ENCODE measurements at regions not wholly inside any gene's neighbourhood (a gene's known extent, or its start where the extent isn't known, plus 50 kb on each side); places are given as distances from the start of the nearest gene placed in this dataset.
A peak's percentile ranks its signal among the peaks of the same experiment; 100 is the strongest.

DNA sequence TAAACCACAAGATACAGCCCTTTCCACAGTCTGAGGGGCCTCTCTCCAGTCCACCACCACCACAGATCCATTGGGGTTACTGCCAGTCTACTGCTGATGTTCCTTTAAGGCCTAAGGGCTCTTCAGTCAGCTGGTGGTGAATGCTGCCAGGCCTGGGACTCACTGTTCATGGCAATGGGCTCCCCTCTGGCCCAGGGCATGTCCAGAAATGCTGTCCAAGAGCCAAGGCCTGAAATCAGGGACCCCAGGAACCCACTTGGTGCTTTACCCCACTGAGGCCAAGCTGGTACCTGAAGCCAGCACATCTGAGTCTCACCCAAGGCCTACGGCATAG lies 128.6 kb upstream of the CBLB start:
- Histone ChIP-seq H3K4me3 (ENCODE audit: low read length) (no peak overlapping the region), H3K9me3 (ENCODE audit: control insufficient read depth, low read length) (peaks cover 34% of the 10 kb centered on the region), H3K4me1 (ENCODE audit: control insufficient read depth, insufficient read depth, low read length) (no peaks in the 10 kb centered on the region), H3K36me3 (ENCODE audit: control insufficient read depth, insufficient read depth, low read length) (no peaks in the 10 kb centered on the region), H3K27me3 (ENCODE audit: control insufficient read depth, insufficient read depth, low read length, poor library complexity, severe bottlenecking) (no peaks in the 10 kb centered on the region), H3K9ac (ENCODE audit: extremely low read depth, low read length, poor library complexity, severe bottlenecking) (no peak overlapping the region), H3K27ac (ENCODE audit: low read depth, low read length) (no peak overlapping the region)
- Mint-ChIP-seq H3K9me3 (peaks cover 18% of the 10 kb centered on the region), H3K27me3 (ENCODE audit: insufficient read depth) (no peaks in the 10 kb centered on the region), H3K36me3 (ENCODE audit: low read depth) (no peaks in the 10 kb centered on the region), H3K4me1 (peaks cover 11% of the 10 kb centered on the region), H3K27ac (no peak overlapping the region), H3K4me3 (no peak overlapping the region)
- DNase-seq: no peak
- TF ChIP-seq, protein P1, sequence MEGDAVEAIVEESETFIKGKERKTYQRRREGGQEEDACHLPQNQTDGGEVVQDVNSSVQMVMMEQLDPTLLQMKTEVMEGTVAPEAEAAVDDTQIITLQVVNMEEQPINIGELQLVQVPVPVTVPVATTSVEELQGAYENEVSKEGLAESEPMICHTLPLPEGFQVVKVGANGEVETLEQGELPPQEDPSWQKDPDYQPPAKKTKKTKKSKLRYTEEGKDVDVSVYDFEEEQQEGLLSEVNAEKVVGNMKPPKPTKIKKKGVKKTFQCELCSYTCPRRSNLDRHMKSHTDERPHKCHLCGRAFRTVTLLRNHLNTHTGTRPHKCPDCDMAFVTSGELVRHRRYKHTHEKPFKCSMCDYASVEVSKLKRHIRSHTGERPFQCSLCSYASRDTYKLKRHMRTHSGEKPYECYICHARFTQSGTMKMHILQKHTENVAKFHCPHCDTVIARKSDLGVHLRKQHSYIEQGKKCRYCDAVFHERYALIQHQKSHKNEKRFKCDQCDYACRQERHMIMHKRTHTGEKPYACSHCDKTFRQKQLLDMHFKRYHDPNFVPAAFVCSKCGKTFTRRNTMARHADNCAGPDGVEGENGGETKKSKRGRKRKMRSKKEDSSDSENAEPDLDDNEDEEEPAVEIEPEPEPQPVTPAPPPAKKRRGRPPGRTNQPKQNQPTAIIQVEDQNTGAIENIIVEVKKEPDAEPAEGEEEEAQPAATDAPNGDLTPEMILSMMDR (conservative IDR thresholded peaks at IDR 0.05): no peak
- WGBS, 2 experiments (ENCODE audit: insufficient coverage in 1 of 2, insufficient read length in 1 of 2): 98 to 100% methylated on average over 1 of the region's 1 CpG

DNA sequence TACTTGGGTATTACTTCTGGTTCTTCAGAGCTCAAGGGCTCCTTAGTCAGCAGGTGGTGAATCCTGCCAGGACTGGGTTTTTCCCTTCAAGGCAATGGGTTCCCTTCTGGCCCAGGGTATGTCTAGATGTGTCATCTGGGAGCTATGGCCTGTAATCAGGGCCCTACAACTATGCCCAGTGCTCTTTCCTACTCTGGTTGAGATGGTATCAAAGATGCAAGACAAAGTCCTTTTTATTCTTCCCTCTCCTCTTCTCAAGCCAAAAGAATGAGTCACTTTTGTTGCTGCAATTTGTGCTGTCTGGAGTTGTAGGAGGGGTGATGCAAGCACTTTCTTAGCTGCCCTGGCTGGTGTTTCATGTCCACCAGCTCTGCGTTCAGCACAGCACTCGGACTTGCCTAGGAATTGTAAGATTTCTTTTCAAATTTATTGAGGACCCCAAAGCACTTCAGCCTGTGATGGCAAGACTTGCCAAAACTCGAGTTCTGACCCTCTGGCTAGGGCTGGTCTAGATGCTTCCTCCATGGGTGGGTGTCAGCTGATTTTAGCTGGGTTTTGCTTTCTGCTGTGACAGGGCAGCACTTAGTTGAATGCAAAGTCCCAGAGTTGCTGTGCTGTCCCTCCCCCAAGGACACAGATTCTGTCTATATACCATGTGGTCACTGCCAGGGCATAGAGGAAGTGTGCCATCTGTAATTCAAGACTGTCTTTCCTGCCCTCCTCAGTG lies 129.2 kb upstream of the CBLB start:
- H3K27me3 Mint-ChIP-seq (ENCODE audit: insufficient read depth): no peaks in the 10 kb centered on the region
- no peaks in the 10 kb centered on the region for H3K36me3 Mint-ChIP-seq (ENCODE audit: low read depth)
- 82 to 90% methylated on average over 3 of the region's 3 CpGs for WGBS, 2 experiments (ENCODE audit: insufficient coverage in 1 of 2, insufficient read length in 1 of 2)
- Histone ChIP-seq H3K9me3 (ENCODE audit: control insufficient read depth, low read length) (peaks cover 31% of the 10 kb centered on the region), H3K27ac (ENCODE audit: low read depth, low read length) (no peak overlapping the region), H3K9ac (ENCODE audit: extremely low read depth, low read length, poor library complexity, severe bottlenecking) (no peak overlapping the region), H3K27me3 (ENCODE audit: control insufficient read depth, insufficient read depth, low read length, poor library complexity, severe bottlenecking) (no peaks in the 10 kb centered on the region), H3K36me3 (ENCODE audit: control insufficient read depth, insufficient read depth, low read length) (no peaks in the 10 kb centered on the region), H3K4me1 (ENCODE audit: control insufficient read depth, insufficient read depth, low read length) (no peaks in the 10 kb centered on the region), H3K4me3 (ENCODE audit: low read length) (peak overlapping the region; percentile 39)
- DNase-seq: no peak
- H3K9me3 Mint-ChIP-seq: peaks cover 18% of the 10 kb centered on the region
- H3K27ac Mint-ChIP-seq: no peak overlapping the region
- TF ChIP-seq, protein P1 (conservative IDR thresholded peaks at IDR 0.05): no peak
- no peak overlapping the region for H3K4me3 Mint-ChIP-seq
- H3K4me1 Mint-ChIP-seq: peaks cover 11% of the 10 kb centered on the region

DNA sequence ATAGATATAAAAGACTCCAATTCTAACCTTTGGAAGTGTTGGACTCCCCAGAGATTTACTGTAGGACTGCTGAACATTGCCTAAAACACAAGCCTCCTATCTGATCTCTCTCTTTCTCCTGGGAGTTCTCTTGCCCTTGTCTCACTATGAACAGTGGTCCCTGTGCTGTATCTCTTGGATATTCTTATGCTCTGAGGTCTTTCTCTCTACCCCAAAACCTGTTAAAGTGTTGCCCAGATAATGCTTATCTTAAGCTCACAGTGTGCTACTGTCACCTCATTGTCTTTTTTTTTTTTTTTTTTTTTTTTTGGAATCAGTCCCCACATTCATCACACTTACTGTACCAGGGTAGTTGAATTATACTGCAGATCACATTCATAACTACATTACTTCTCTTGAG lies 131.0 kb upstream of the CBLB start:
- H3K4me3 ChIP-seq (ENCODE audit: low read length): no peak overlapping the region
- Mint-ChIP-seq H3K4me1 (peaks cover 11% of the 10 kb centered on the region), H3K9me3 (peaks cover 18% of the 10 kb centered on the region), H3K27ac (peak overlapping the region; percentile 5), H3K27me3 (ENCODE audit: insufficient read depth) (no peaks in the 10 kb centered on the region), H3K36me3 (ENCODE audit: low read depth) (no peaks in the 10 kb centered on the region), H3K4me3 (no peak overlapping the region)
- TF ChIP-seq, protein P1 (conservative IDR thresholded peaks at IDR 0.05): no peak
- no peaks in the 10 kb centered on the region for H3K36me3 ChIP-seq (ENCODE audit: control insufficient read depth, insufficient read depth, low read length)
- peaks cover 27% of the 10 kb centered on the region for H3K9me3 ChIP-seq (ENCODE audit: control insufficient read depth, low read length)
- no peak for DNase-seq
- no peaks in the 10 kb centered on the region for H3K4me1 ChIP-seq (ENCODE audit: control insufficient read depth, insufficient read depth, low read length)
- no peaks in the 10 kb centered on the region for H3K27me3 ChIP-seq (ENCODE audit: control insufficient read depth, insufficient read depth, low read length, poor library complexity, severe bottlenecking)
- H3K9ac ChIP-seq (ENCODE audit: extremely low read depth, low read length, poor library complexity, severe bottlenecking): no peak overlapping the region
- H3K27ac ChIP-seq (ENCODE audit: low read depth, low read length): no peak overlapping the region

Measured in endodermal cell (in vitro differentiated cells).